GM12892 (cell line): ENCODE measurements at regions not wholly inside any gene's neighbourhood (a gene's known extent, or its start where the extent isn't known, plus 50 kb on each side); places are given as distances from the start of the nearest gene placed in this dataset.

Source experiments
- POLR2A ChIP-seq: IDR thresholded peaks from 2 replicates; pipeline ENCODE4 v1.6.1; 2011; ENCODE audit warnings: low read depth, low read length, control low read depth
- TAF1 ChIP-seq: IDR thresholded peaks from 2 replicates; pipeline ENCODE4 v1.6.1; 2011; ENCODE audit warnings: low read depth, mild to moderate bottlenecking, control low read depth, low read length, borderline replicate concordance

DNA sequence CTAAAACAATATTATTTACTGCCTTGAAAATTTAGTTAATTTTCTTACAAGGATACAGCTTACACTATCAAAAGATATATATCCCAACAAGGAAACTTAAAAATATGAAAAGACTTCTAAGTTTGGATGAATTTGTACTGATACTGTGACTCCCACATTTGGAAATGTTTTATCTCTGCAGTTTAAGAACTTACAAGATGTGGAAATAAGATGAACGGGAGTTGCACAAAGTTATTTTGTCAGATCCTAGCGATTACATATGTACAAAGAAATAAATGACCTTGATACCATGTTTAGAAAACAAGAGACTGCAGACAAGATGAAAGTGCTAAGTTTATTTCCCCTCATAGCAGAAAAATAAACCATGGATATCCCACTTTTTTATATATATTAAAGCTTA, 103.7 kb upstream of the TMEM106B start:
- TF ChIP-seq POLR2A (no peak), TAF1 (no peak)
